Coronary artery (tissue), 2 donors: ENCODE measurements at regions not wholly inside any gene's neighbourhood (a gene's known extent, or its start where the extent isn't known, plus 50 kb on each side); places are given as distances from the start of the nearest gene placed in this dataset.

Experiments used
- DNase-seq: peaks from one replicate; pipeline ENCODE4 v3.0.0-alpha.2; 2017; ENCODE audit warnings: low spot score
- H3K27ac ChIP-seq, 2 donors: fragments of 200-600 bp; sonication (generic); one replicate each; pipeline ENCODE4 v1.5.1; 2016 to 2019
- H3K4me3 ChIP-seq: fragments of 200-600 bp; sonication (generic); 2 replicates; pipeline ENCODE4 v1.5.1; 2016; ENCODE audit warnings: mild to moderate bottlenecking, moderate library complexity
- CTCF ChIP-seq: fragments of 200-600 bp; sonication (generic); IDR thresholded peaks from one replicate; pipeline ENCODE4 v1.5.1; 2019; ENCODE audit warnings: antibody characterized with exemption

DNA sequence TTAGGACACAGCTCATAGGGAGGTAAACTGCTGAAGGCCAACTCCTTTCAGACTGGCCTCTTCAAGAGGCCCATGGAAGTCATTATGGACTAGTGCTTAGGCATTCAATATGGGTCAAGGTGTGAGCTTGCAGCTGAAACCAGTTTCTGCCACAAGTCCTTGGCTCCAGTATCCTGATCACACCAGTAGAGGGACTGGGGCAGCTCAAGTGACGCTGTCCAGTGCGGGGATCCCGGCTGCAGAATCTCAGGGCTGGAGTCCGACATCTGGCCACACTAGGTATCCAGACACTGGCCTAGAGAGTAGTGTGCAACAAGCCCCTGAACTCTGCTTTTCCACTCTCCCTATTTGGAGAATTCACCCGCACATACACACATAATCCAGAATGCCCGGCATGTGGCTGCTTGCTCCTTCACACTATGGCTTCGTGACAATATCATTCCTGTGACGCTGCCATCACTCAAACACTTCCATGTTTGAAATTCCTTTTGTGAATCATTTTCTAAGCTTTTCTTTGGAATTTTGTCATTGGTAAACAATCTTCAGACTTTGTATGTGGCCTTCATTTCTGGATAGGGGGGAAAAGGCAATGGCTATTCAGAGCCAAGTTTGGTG, 425.1 kb downstream of the EFNB2 start:
- DNase-seq, result no peak
- no peak overlapping the region for H3K4me3 ChIP-seq
- H3K27ac ChIP-seq, result no peak overlapping the region
- TF ChIP-seq CTCF, result no peak

GRCh38 chr13:106109391-106109791, 426.1 kb downstream of the EFNB2 start:
- Histone ChIP-seq H3K4me3 (no peak overlapping the region), H3K27ac (no peak overlapping the region)
- no peak for TF ChIP-seq CTCF
- no peak for DNase-seq

DNA sequence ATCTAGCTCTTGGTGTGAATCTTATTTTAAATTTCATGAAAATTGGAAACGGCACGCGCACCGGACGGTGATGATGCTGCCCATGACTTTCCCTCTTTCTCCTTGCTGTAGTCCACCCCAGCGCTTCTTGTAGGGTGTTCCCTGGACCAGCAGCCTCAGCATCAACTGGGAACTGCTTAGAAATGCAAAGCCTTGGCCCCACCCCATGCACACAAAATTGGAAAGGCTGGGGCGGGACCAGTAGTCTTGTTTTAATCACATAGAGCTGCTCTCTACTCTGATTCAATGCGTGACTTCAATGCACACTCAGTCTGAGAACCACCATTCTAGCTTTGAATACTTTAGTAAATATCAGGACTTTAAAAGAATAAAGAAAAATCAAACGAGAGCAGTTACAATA, 427.1 kb downstream of the EFNB2 start:
- DNase-seq, result no peak
- Histone ChIP-seq H3K27ac (no peak overlapping the region), H3K4me3 (no peak overlapping the region)
- TF ChIP-seq CTCF, result no peak

- Histone ChIP-seq H3K27ac (no peak overlapping the region), H3K4me3 (no peak overlapping the region)
- DNase-seq, result no peak
- no peak for TF ChIP-seq CTCF
Measured at GRCh38 chr13:106107061-106107460, 428.4 kb downstream of the EFNB2 start.

- no peak for DNase-seq
- Histone ChIP-seq H3K27ac (no peak overlapping the region), H3K4me3 (no peak overlapping the region)
- TF ChIP-seq CTCF, result no peak
Measured at GRCh38 chr13:106105153-106105552, 430.3 kb downstream of the EFNB2 start.

DNA sequence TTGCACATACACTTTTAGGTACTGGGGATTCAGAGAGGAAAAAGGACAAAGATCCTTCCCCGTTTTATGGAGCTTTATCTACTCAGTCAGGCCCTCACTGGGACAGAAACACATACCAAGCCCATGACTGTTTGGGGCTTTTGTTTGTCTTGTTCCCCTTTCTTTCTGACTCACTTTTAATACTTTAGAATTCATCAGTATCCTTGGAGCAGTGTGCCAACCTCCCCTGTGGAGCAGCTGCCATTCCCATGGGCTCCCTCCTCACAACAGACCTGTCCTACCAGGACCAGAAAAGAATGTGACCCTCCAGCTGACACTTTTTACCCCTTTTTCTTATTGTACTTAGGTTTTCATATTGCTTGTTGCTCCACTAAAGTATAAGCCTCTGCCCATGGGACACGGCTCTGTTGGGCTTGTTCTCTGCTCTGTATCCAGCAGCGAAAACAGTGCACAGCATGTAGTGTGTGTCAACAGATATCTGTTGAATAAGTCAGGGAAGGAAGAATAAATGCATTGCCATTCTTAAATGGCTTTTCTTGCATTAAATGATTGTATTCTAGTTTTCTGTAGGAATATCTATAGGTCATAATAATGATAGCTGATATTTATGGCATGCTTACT, 431.1 kb downstream of the EFNB2 start:
- DNase-seq, result no peak
- Histone ChIP-seq H3K4me3 (no peak overlapping the region), H3K27ac (no peak overlapping the region)
- no peak for TF ChIP-seq CTCF

DNA sequence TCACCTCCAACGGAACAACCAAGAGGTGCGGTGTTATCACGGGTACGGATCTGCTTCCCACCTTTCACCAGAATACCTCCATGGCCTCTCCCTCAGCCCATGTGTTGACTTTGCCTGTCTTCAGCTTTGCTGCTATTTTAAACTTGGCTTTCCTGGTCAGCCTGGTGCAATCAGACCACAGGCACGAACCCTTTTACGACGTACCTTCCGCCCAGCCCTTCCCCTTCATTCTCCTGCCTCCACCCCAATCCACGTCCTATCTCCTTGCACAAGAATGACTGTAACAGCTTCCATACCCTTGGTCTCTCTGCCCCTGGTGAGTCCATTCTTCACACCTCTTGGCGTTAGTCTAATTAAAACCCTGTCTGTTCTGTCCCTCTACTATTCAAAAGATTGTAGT, 431.7 kb downstream of the EFNB2 start:
- Histone ChIP-seq H3K27ac (no peak overlapping the region), H3K4me3 (no peak overlapping the region)
- no peak for DNase-seq
- TF ChIP-seq CTCF, result no peak
